Brain microvascular endothelial cell (primary cell): ENCODE measurements at regions not wholly inside any gene's neighbourhood (a gene's known extent, or its start where the extent isn't known, plus 50 kb on each side); places are given as distances from the start of the nearest gene placed in this dataset.

Experiments
- DNase-seq: peaks from one replicate; pipeline ENCODE4 v3.0.0-alpha.2; 2020
- H3K27ac ChIP-seq: fragments of 250-450 bp; sonication (Bioruptor Pico); 2 replicates; pipeline ENCODE4 v1.5.1; 2020; ENCODE audit warnings: mild to moderate bottlenecking, moderate library complexity
- H3K27me3 ChIP-seq: fragments of 250-450 bp; sonication (Bioruptor Pico); replicated peaks from 2 replicates; pipeline ENCODE4 v1.5.1; 2020; ENCODE audit warnings: mild to moderate bottlenecking
- H3K36me3 ChIP-seq: fragments of 250-450 bp; sonication (Bioruptor Pico); replicated peaks from 2 replicates; pipeline ENCODE4 v1.5.1; 2020; ENCODE audit warnings: mild to moderate bottlenecking
- H3K4me3 ChIP-seq: 2 replicates; pipeline ENCODE4 v1.5.1; 2011; ENCODE audit warnings: low read depth, mild to moderate bottlenecking, control low read depth, low read length, moderate library complexity
- CTCF ChIP-seq: IDR thresholded peaks from 2 replicates; pipeline ENCODE4 v1.5.1; 2011; ENCODE audit warnings: low read depth, mild to moderate bottlenecking, moderate library complexity, low read length, control low read depth, inconsistent platforms; ENCODE audit errors: missing control alignments
- in situ Hi-C: cut with HindIII; loops from 2 replicates; pipeline ENCODE4 v1.10.0; 2017; ENCODE audit warnings: low sequenced_read_pairs, low pct_ligation_motif_present

- in situ Hi-C loops, result no loop called here
- H3K4me3 ChIP-seq, result no peak overlapping the region
- TF ChIP-seq CTCF, result no peak
These were observed 221.2 kb upstream of the TMPO start for GRCh38 chr12:98294051-98294805.

GRCh38 chr12:98295681-98296080 is 219.7 kb upstream of the TMPO start:
- Histone ChIP-seq H3K27ac (no peak overlapping the region), H3K4me3 (no peak overlapping the region), H3K36me3 (no peaks in the 10 kb centered on the region), H3K27me3 (no peaks in the 10 kb centered on the region)
- in situ Hi-C loops, result no loop called here
- DNase-seq, result no peak
- TF ChIP-seq CTCF, result no peak

More at GRCh38 chr12:98294051-98294805, 221.2 kb upstream of the TMPO start:
- Histone ChIP-seq H3K27ac (no peak overlapping the region), H3K36me3 (no peaks in the 10 kb centered on the region), H3K27me3 (no peaks in the 10 kb centered on the region)
- no peak for DNase-seq

GRCh38 chr12:98296462-98297079 is 218.8 kb upstream of the TMPO start:
- DNase-seq, result no peak
- in situ Hi-C loops, result no loop called here

GRCh38 chr12:98297538-98297937 is 217.9 kb upstream of the TMPO start:
- no peak for TF ChIP-seq CTCF
- Histone ChIP-seq H3K36me3 (no peaks in the 10 kb centered on the region), H3K27ac (no peak overlapping the region), H3K4me3 (no peak overlapping the region), H3K27me3 (no peaks in the 10 kb centered on the region)
- in situ Hi-C loops, result no loop called here
- DNase-seq, result no peak

More at GRCh38 chr12:98296462-98297079, 218.8 kb upstream of the TMPO start:
- TF ChIP-seq CTCF, result no peak
- Histone ChIP-seq H3K27me3 (no peaks in the 10 kb centered on the region), H3K27ac (no peak overlapping the region), H3K36me3 (no peaks in the 10 kb centered on the region), H3K4me3 (no peak overlapping the region)

GRCh38 chr12:98308141-98308540 is 207.2 kb upstream of the TMPO start:
- Histone ChIP-seq H3K27me3 (no peaks in the 10 kb centered on the region), H3K27ac (no peak overlapping the region), H3K36me3 (no peaks in the 10 kb centered on the region), H3K4me3 (no peak overlapping the region)
- DNase-seq, result no peak
- no peak for TF ChIP-seq CTCF
- in situ Hi-C loops, result no loop called here
